ENCODE measurements at regions not wholly inside any gene's neighbourhood (a gene's known extent, or its start where the extent isn't known, plus 50 kb on each side); places are given as distances from the start of the nearest gene placed in this dataset.

GRCh38 chr14:55911776-55912175, 206.4 kb upstream of the PELI2 start:
- TF ChIP-seq CTCF (IDR thresholded peaks at IDR 0.05) (no peak), EP300 (IDR thresholded peaks at IDR 0.05) (no peak), POLR2AphosphoS5 (IDR thresholded peaks at IDR 0.05) (no peak), POLR2A (IDR thresholded peaks at IDR 0.05; ENCODE audit: low read depth) (no peak)
